ENCODE measurements at regions not wholly inside any gene's neighbourhood (a gene's known extent, or its start where the extent isn't known, plus 50 kb on each side); places are given as distances from the start of the nearest gene placed in this dataset.

GRCh38 chr21:28160378-28160777 lies 832.3 kb downstream of the LTN1 start:
- DNase-seq, result no peak
- Histone ChIP-seq H3K4me3 (ENCODE audit: low read depth, low read length) (no peak overlapping the region), H3K27me3 (ENCODE audit: insufficient read depth, low read depth, severe bottlenecking) (peaks cover 67% of the 10 kb centered on the region), H3K36me3 (no peaks in the 10 kb centered on the region), H3K9me3 (ENCODE audit: severe bottlenecking) (peaks cover 2% of the 10 kb centered on the region), H3K27ac (no peak overlapping the region)
- TF ChIP-seq, protein P1, sequence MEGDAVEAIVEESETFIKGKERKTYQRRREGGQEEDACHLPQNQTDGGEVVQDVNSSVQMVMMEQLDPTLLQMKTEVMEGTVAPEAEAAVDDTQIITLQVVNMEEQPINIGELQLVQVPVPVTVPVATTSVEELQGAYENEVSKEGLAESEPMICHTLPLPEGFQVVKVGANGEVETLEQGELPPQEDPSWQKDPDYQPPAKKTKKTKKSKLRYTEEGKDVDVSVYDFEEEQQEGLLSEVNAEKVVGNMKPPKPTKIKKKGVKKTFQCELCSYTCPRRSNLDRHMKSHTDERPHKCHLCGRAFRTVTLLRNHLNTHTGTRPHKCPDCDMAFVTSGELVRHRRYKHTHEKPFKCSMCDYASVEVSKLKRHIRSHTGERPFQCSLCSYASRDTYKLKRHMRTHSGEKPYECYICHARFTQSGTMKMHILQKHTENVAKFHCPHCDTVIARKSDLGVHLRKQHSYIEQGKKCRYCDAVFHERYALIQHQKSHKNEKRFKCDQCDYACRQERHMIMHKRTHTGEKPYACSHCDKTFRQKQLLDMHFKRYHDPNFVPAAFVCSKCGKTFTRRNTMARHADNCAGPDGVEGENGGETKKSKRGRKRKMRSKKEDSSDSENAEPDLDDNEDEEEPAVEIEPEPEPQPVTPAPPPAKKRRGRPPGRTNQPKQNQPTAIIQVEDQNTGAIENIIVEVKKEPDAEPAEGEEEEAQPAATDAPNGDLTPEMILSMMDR (IDR thresholded peaks at IDR 0.05; ENCODE audit: low read depth, low read length), result no peak

DNA sequence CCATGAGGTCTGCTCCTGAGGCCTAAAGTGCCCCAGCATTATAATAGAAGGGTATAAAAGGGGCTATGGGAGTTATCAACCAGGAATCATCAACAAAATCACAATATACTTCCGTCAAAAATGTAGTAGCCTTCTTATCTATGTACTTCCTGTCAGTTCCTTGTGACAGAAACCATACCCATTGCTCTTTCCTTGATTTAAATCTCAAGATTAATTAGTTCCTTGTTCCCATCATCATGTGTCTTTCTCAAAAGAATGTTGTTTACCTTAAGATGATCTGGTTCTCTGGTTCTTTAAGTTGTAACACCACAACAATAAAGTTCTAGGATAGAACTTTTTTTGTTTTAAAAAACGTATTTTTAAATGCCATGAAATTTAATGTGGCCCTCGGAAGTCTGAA lies 833.3 kb downstream of the LTN1 start:
- TF ChIP-seq, protein P1 (IDR thresholded peaks at IDR 0.05; ENCODE audit: low read depth, low read length), result no peak
- no peaks in the 10 kb centered on the region for H3K36me3 ChIP-seq
- peaks cover 2% of the 10 kb centered on the region for H3K9me3 ChIP-seq (ENCODE audit: severe bottlenecking)
- H3K27ac ChIP-seq, result no peak overlapping the region
- H3K27me3 ChIP-seq (ENCODE audit: insufficient read depth, low read depth, severe bottlenecking), result peaks cover 69% of the 10 kb centered on the region
- DNase-seq, result no peak
- no peak overlapping the region for H3K4me3 ChIP-seq (ENCODE audit: low read depth, low read length)

GRCh38 chr21:28156590-28156989 lies 836.1 kb downstream of the LTN1 start:
- no peaks in the 10 kb centered on the region for H3K36me3 ChIP-seq

GRCh38 chr21:28154121-28154520 lies 838.6 kb downstream of the LTN1 start:
- Histone ChIP-seq H3K4me3 (ENCODE audit: low read depth, low read length) (no peak overlapping the region), H3K36me3 (no peaks in the 10 kb centered on the region), H3K27ac (no peak overlapping the region), H3K9me3 (ENCODE audit: severe bottlenecking) (no peaks in the 10 kb centered on the region), H3K27me3 (ENCODE audit: insufficient read depth, low read depth, severe bottlenecking) (peaks cover 64% of the 10 kb centered on the region)
- DNase-seq, result no peak
- TF ChIP-seq, protein P1 (IDR thresholded peaks at IDR 0.05; ENCODE audit: low read depth, low read length), result no peak

More at GRCh38 chr21:28156590-28156989, 836.1 kb downstream of the LTN1 start:
- Histone ChIP-seq H3K4me3 (ENCODE audit: low read depth, low read length) (no peak overlapping the region), H3K9me3 (ENCODE audit: severe bottlenecking) (no peaks in the 10 kb centered on the region), H3K27me3 (ENCODE audit: insufficient read depth, low read depth, severe bottlenecking) (peaks cover 81% of the 10 kb centered on the region), H3K27ac (no peak overlapping the region)
- TF ChIP-seq, protein P1 (IDR thresholded peaks at IDR 0.05; ENCODE audit: low read depth, low read length), result no peak
- DNase-seq, result no peak

GRCh38 chr21:28152732-28153131 lies 839.9 kb downstream of the LTN1 start:
- Histone ChIP-seq H3K27ac (no peak overlapping the region), H3K27me3 (ENCODE audit: insufficient read depth, low read depth, severe bottlenecking) (peaks cover 58% of the 10 kb centered on the region), H3K4me3 (ENCODE audit: low read depth, low read length) (no peak overlapping the region), H3K36me3 (no peaks in the 10 kb centered on the region), H3K9me3 (ENCODE audit: severe bottlenecking) (no peaks in the 10 kb centered on the region)
- DNase-seq, result no peak
- TF ChIP-seq, protein P1 (IDR thresholded peaks at IDR 0.05; ENCODE audit: low read depth, low read length), result no peak

DNA sequence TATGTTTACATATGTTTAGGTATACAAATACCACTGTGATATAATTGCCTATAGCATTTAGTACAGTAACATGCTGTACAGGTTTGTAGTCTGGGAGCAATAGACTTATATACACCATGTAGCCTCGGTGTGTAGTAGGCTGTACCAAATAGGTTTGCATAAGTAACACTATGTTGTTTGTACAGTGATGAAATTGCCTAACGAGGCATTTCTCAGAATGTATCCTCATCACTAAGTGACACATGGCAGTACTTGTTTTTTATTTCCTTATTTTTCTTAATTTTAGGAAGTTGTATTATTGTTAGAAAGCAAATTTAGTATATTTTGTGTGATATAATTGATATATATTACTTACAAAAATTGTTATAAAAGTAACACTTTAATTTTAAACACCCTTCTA lies 840.9 kb downstream of the LTN1 start:
- H3K27me3 ChIP-seq (ENCODE audit: insufficient read depth, low read depth, severe bottlenecking), result peaks cover 48% of the 10 kb centered on the region
- no peak for DNase-seq
- TF ChIP-seq, protein P1 (IDR thresholded peaks at IDR 0.05; ENCODE audit: low read depth, low read length), result no peak

More for the DNA sequence above, 840.9 kb downstream of the LTN1 start:
- H3K4me3 ChIP-seq (ENCODE audit: low read depth, low read length), result no peak overlapping the region
- H3K27ac ChIP-seq, result no peak overlapping the region
- no peaks in the 10 kb centered on the region for H3K36me3 ChIP-seq
- H3K9me3 ChIP-seq (ENCODE audit: severe bottlenecking), result no peaks in the 10 kb centered on the region
